ENCODE measurements at regions not wholly inside any gene's neighbourhood (a gene's known extent, or its start where the extent isn't known, plus 50 kb on each side); places are given as distances from the start of the nearest gene placed in this dataset.
"Not testable (repeated sequence)": the region's sequence is repeated elsewhere in the genome, so short reads cannot be mapped to it uniquely, and the experiment has no call there.

GRCh38 chr4:127309369-127310102, 323.2 kb upstream of the INTU start:
- DNase-seq (ENCODE audit: low spot score): no peak

- DNase-seq (ENCODE audit: low spot score): no peak
Observed at GRCh38 chr4:127311371-127311770, 321.4 kb upstream of the INTU start.

- no peak for DNase-seq (ENCODE audit: low spot score)
Observed at GRCh38 chr4:127311924-127312323, 320.8 kb upstream of the INTU start.

- no peak for DNase-seq (ENCODE audit: low spot score)
Observed at GRCh38 chr4:127313767-127314166, 319.0 kb upstream of the INTU start.

- no peak for DNase-seq (ENCODE audit: low spot score)
Observed at GRCh38 chr4:127327491-127327890, 305.3 kb upstream of the INTU start.

- no peak for DNase-seq (ENCODE audit: low spot score)
Observed at GRCh38 chr4:127335073-127335620, 297.6 kb upstream of the INTU start.

- DNase-seq (ENCODE audit: low spot score): no peak
Observed at GRCh38 chr4:127335732-127336131, 297.0 kb upstream of the INTU start.

GRCh38 chr4:127343123-127343522, 289.6 kb upstream of the INTU start:
- DNase-seq (ENCODE audit: low spot score): not testable (repeated sequence)

- DNase-seq (ENCODE audit: low spot score): no peak
Observed at GRCh38 chr4:127344071-127344470, 288.7 kb upstream of the INTU start.

GRCh38 chr4:127347936-127348335, 284.8 kb upstream of the INTU start:
- no peak for DNase-seq (ENCODE audit: low spot score)

- DNase-seq (ENCODE audit: low spot score): no peak
Observed at GRCh38 chr4:127352220-127353113, 280.3 kb upstream of the INTU start.

GRCh38 chr4:127355743-127356142, 277.0 kb upstream of the INTU start:
- DNase-seq (ENCODE audit: low spot score): no peak

- DNase-seq (ENCODE audit: low spot score): no peak
Observed at GRCh38 chr4:127357765-127358164, 275.0 kb upstream of the INTU start.

GRCh38 chr4:127362686-127363085, 270.1 kb upstream of the INTU start:
- no peak for DNase-seq (ENCODE audit: low spot score)

GRCh38 chr4:127364397-127364796, 268.4 kb upstream of the INTU start:
- DNase-seq (ENCODE audit: low spot score): no peak

- DNase-seq (ENCODE audit: low spot score): no peak
Observed at GRCh38 chr4:127364911-127365310, 267.8 kb upstream of the INTU start.

GRCh38 chr4:127370604-127371003, 262.2 kb upstream of the INTU start:
- DNase-seq (ENCODE audit: low spot score): no peak

GRCh38 chr4:127379499-127379898, 253.3 kb upstream of the INTU start:
- DNase-seq (ENCODE audit: low spot score): no peak

GRCh38 chr4:127379948-127380347, 252.8 kb upstream of the INTU start:
- not testable (repeated sequence) for DNase-seq (ENCODE audit: low spot score)

GRCh38 chr4:127383666-127384065, 249.1 kb upstream of the INTU start:
- no peak for DNase-seq (ENCODE audit: low spot score)

- DNase-seq (ENCODE audit: low spot score): no peak
Observed at GRCh38 chr4:127394516-127394915, 238.2 kb upstream of the INTU start.

GRCh38 chr4:127400276-127400675, 232.5 kb upstream of the INTU start:
- DNase-seq (ENCODE audit: low spot score): no peak

All from left forelimb (tissue), 1 donor.